HG03095 (cell line): ENCODE measurements at regions not wholly inside any gene's neighbourhood (a gene's known extent, or its start where the extent isn't known, plus 50 kb on each side); places are given as distances from the start of the nearest gene placed in this dataset.
"Not testable (repeated sequence)": the region's sequence is repeated elsewhere in the genome, so short reads cannot be mapped to it uniquely, and the experiment has no call there.

Experiments used
- ATAC-seq: cut with Tn5 transposase; IDR thresholded peaks from one replicate; pipeline ENCODE4 v1.9.1; 2021; ENCODE audit warnings: moderate library complexity; ENCODE audit not compliant: unreplicated experiment

DNA sequence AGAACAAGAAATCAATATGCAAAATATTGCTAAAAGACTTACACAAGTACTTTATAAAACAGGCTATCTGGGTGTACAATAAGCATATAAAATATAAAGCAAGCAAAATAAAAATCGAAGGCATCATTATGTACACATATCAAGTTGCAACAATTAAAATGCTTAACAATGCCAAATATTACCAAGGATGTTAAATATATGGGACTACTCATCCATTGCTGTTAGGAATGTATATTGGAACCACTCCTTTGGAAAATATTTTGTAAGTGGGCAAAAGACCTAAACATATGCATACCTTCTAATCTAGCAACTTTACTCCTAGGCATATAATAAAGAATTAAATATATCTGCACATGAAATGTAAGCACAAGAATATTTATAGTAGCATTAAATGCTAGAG, 632.6 kb upstream of the COX7C start:
- no peak for ATAC-seq

DNA sequence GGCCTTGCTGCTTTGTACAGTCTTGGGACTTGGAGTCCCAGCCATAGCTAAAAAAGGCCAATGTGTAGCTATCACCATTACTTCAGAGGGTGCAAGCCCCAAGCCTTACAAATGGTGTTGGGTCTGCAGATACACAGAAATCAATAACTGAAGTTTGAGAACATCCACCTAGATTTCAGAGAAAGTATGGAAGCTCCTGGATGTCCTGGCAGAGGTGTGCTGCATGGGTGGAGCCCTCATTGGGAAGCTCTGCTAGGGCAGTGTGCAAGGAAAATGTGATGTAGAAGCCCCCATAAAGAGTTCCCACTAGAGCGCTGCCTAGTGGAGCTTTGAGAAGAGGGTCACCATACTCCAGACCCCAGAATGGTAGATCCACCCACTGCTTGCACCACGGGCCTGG, 626.7 kb upstream of the COX7C start:
- no peak for ATAC-seq

- not testable (repeated sequence) for ATAC-seq
These were observed 623.1 kb upstream of the COX7C start for GRCh38 chr5:85994653-85995052.

DNA sequence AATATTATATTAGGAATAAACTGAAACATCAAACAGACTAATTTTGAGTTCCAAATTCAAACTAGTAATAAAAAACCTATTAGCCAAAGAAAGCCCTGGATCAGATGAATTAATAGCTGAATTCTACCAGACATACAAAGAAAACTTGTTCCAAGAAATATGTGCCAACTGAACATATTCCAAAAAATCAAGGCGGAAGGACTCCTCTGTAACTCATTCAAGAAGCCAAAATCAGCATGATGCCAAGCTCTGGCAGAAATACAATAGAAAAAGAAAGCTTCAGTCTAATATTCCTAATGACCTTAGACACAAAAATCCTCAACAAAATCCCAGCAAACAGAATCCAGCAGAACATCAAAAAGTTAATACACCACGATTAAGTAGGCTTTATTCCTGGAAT, 619.1 kb upstream of the COX7C start:
- no peak for ATAC-seq

- no peak for ATAC-seq
These were observed 609.4 kb upstream of the COX7C start for GRCh38 chr5:86008293-86008692.

GRCh38 chr5:86008704-86009103, 609.0 kb upstream of the COX7C start:
- ATAC-seq, result no peak

GRCh38 chr5:86011937-86012336, 605.8 kb upstream of the COX7C start:
- ATAC-seq, result no peak

GRCh38 chr5:86029308-86029707, 588.4 kb upstream of the COX7C start:
- no peak for ATAC-seq

GRCh38 chr5:86030753-86031152, 587.0 kb upstream of the COX7C start:
- ATAC-seq, result no peak

DNA sequence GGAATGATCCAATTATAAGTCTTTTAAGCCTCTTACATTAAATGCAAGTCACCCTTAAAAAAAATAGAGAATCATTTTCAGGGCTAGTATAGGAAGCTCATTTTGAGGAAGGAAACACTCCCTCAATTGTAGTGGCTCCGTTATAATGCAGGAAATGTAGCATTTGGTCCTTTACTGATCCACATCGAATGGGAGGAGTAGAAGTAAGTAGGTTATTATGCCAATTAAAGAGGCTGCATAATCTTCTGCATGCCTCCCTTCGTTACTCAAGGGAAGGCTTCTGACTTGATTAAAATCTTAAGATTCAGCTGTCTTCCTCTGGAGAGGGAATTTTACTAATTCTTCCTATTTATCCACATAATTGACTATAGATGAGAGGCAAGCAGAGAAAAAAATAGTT, 579.2 kb upstream of the COX7C start:
- no peak for ATAC-seq

- ATAC-seq, result no peak
These were observed 578.4 kb upstream of the COX7C start for GRCh38 chr5:86039351-86039750.

DNA sequence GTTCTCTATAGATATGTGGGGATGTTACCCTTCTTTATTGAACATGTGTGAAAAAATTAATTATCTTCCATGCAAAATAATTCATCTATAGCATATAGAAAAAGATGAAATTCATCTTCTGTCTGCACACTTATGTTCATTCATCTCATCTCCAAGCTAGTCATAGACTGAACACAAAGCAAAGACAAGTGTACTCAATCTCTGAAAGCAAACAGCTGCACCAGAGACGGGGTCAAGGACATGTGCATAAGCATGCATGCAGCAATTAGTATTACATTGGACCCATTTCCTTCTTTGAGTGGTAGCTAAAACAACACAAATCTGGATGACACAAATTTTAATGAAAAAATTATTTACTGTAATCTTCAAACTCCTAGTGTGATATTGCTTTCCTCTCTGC, 547.0 kb upstream of the COX7C start:
- ATAC-seq, result no peak

DNA sequence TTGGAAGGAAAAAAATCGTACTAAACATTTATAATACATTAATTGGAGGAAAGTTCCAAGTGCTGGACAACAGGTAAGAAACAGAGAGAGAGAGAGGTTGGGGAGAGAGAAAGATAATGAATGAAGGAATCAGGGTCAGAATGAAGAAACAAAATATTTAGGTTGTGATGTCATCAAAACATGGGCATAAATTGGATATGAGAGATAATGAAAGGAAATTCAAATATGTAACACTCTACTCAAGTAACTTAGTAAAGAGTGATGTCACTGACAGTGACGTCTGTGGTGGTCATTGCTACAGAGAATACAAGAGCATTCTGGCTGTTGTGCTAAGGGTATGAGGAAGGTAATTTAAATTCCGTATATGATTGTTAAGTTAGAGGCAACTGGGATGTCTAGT, 543.4 kb upstream of the COX7C start:
- ATAC-seq, result no peak

DNA sequence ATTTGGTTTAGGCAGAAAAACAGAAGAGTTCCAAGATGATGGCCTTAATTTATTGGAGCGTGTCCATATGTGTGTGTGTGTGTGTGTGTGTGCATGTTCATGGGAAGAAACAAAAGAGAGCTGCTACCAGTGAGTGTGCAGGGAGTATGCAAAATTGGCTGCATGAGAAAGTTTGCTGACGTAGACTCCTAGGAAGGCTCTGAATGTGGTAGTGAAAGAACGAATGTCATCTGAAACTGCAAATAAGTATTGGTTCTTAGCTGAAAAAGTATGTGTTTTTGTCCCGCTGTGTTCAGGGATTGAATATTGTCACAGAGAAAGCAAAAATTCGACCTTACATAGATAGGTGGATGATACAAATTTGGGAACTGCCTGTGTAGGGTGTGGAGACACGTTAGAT, 542.6 kb upstream of the COX7C start:
- ATAC-seq, result no peak

- ATAC-seq, result no peak
These were observed 522.6 kb upstream of the COX7C start for GRCh38 chr5:86095092-86095491.

DNA sequence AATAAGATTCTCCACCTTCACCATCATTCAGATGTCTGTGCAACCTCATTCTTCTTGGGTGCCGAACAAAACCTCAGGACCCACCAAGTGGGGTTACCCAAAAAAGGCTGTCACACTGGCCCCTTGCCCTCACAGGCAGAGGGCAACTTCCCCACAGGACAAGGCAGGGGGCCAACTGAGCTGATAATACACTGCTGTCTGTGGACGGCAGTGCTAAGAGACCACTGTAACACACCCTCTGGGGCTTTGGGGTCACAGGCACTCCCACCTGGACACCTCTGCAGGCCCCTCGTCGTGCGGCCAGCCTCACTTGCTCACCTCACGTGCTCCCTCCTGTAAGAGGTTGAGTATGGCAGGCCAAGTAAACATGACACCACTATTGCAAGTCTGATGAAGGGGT, 515.8 kb upstream of the COX7C start:
- ATAC-seq, result no peak

DNA sequence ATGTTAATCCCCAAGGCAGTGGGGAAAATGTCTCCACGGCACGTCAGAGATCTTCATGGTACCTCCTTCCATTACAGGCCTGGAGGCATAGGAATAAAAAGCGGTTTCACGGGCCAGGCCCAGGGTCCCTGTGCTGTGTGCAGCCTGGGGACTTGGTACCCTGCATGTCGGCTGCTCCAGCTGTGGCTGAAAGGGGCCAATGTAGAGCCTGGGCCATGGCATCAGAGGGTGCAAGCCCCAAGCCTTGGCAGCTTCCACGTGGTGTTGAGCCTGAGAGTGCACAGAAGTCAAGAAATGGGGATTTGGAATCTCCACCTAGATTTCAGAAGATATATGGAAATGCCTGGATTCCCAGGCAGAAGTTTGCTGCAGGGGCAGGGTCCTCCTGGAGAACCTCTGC, 508.9 kb upstream of the COX7C start:
- no peak for ATAC-seq

DNA sequence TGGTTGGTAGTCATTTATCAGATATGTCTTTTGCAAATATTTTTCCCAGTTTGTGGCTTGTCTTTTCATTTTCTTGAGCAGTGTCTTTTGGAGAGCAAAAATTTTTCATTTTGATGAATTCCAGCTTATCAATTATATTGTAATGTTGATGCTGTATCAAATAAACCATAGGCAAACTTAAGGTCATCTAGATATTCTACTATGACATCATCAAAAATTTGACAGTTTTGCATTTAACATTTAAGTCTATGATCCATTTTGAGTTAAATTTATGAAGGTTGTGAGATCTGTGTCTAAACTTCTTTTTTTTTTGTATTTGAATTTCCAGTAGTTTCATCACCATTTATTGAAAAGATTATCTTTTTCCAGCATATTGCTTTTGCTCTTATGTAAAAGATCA, 505.5 kb upstream of the COX7C start:
- ATAC-seq, result no peak

DNA sequence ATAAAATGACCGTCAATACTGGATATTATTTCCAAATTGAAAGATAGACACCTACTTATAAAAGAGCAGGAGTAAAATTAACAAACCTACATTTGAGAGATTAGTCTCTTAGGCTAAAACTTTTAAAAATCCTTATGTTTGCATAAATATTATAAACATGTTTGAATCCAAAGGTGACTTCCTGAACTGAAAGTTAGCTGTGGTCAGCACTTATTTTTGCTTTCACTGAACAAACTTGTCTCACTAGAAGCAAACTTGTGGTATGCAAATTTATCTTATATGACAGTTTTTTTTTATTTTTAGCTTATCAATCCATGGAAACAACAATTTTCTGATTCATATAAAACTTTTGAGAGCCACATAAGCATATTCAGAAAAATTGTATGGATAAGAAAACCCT, 502.6 kb upstream of the COX7C start:
- no peak for ATAC-seq

- ATAC-seq, result no peak
These were observed 499.2 kb upstream of the COX7C start for GRCh38 chr5:86118542-86118941.

- ATAC-seq, result no peak
These were observed 493.4 kb upstream of the COX7C start for GRCh38 chr5:86124333-86124732.

DNA sequence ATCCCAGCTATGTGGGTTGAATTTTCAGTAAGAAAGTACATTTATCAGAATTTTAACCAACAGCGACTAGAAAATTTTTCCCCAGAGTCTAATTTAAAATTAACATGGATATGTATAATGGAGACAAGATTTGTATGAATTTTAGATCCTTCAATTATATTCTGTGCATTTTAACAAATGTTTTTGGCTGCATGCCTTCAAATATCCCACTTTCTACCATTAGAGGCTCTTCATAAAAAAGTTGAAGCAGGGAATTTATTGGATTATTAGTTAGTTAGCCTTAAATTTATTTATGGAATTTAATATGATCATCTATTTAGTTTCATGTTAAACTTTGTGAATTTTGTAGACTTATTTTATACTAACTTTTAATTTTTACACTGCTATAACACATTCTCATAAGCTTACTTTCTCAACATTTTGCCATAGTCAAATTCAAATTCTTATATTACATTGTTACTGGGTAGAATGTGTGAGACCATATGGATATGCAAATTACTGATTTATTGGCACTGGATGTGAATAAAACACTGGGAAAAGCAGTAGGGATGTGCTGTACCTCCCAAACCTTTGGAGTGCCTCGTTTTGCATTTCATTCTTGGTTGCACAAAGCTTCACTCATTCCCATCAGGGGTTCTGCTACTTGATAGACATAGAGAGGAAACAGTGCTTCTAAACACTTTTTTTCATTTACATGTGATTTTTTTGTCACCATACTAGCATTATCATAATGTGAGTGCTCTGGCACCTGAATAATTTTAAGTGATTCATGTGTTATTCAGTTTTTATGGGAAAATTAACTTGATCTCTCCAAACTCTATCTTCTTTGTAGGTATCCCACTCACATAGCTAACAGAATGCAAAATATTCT, 491.8 kb upstream of the COX7C start:
- ATAC-seq, result no peak

DNA sequence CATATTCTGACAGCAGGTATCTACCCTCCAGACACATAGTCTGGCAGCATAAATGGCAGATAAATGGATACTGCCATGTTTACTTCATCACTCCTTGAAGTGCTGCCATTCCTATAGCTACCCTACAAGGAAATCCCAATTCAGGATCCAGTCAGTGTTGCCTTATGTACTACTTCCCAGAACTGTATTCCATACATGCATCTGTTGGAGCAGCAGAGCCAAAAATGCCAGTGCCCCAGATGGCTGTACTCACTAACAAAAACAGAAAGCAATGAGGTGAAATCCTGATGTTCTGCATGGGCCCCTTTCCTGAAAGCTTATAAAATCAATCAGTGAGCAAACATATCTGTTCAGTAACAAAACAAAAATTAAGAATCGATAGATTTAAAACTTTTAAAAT, 490.0 kb upstream of the COX7C start:
- no peak for ATAC-seq
